ENCODE measurements at regions not wholly inside any gene's neighbourhood (a gene's known extent, or its start where the extent isn't known, plus 50 kb on each side); places are given as distances from the start of the nearest gene placed in this dataset.

DNA sequence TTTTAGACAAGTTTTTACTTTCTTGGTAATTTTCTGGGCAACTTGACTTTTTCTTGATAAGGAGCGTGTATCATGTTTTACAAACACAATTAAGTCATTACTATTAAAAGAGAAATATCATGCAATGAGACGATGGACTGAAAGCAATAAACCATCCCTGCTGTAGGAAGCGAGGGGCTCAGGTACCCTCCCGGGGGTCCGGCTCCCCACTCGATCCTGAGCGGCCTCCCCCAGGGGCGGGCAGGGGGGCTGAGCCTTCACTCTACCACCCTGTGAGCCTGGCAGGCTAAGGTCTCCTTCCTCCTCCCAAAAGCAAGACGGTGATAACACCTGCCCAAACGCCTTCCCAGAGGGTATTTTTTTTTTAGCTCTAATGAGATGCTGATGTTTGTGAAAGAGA is 51.8 kb upstream of the ADGRA1 start:
- no peak for DNase-seq (ENCODE audit: low read depth in 1 of 2, low spot score in 1 of 2)
- in situ Hi-C loops (cut with HindIII; ENCODE audit: low pct_unique_long_range_greater_than_20kb, low sequenced_read_pairs): no loop called here
- no peak for TF ChIP-seq JUND (IDR thresholded peaks at IDR 0.05; ENCODE audit: low read depth)

DNA sequence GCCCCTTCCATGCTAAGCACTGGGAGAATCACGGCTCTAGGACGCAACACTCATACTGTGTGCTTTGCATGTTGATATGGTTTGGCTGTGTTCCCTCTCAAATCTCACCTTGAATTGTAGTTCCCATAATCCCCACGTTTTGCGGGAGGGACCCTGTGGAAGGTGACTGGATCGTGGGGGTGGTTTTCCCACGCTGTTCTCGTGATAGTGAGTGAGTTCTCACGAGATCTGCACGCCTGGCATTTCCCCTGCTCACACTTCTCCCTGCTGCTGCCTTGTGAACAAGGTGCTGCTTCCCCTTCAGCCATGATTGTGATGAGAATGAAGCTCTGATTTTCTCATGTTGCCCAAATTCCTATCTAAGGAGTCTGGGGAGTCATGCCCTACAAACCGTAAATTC is 53.0 kb upstream of the ADGRA1 start:
- DNase-seq (ENCODE audit: low read depth in 1 of 2, low spot score in 1 of 2): no peak
- TF ChIP-seq JUND (IDR thresholded peaks at IDR 0.05; ENCODE audit: low read depth): no peak
- in situ Hi-C loops (cut with HindIII; ENCODE audit: low pct_unique_long_range_greater_than_20kb, low sequenced_read_pairs): no loop called here

GRCh38 chr10:133034092-133034491 is 53.6 kb upstream of the ADGRA1 start:
- in situ Hi-C loops (cut with HindIII; ENCODE audit: low pct_unique_long_range_greater_than_20kb, low sequenced_read_pairs): no loop called here
- no peak for DNase-seq (ENCODE audit: low read depth in 1 of 2, low spot score in 1 of 2)
- no peak for TF ChIP-seq JUND (IDR thresholded peaks at IDR 0.05; ENCODE audit: low read depth)

DNA sequence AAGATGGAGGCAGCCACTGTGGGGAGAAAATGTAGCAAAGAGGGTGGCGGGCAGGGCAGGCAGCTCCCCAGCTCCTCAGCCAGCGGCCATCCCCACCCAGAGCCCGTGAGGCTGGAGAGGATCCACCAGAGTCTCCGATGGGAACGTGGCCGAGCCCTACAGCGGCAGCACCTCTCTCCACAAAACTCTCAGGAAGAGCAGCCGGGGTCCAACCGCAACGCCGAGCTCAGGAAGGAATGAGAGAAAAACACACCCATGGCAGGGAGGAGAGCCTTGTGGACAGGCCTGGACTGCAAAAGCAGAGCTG is 54.0 kb upstream of the ADGRA1 start:
- DNase-seq (ENCODE audit: low read depth in 1 of 2, low spot score in 1 of 2): no peak

DNA sequence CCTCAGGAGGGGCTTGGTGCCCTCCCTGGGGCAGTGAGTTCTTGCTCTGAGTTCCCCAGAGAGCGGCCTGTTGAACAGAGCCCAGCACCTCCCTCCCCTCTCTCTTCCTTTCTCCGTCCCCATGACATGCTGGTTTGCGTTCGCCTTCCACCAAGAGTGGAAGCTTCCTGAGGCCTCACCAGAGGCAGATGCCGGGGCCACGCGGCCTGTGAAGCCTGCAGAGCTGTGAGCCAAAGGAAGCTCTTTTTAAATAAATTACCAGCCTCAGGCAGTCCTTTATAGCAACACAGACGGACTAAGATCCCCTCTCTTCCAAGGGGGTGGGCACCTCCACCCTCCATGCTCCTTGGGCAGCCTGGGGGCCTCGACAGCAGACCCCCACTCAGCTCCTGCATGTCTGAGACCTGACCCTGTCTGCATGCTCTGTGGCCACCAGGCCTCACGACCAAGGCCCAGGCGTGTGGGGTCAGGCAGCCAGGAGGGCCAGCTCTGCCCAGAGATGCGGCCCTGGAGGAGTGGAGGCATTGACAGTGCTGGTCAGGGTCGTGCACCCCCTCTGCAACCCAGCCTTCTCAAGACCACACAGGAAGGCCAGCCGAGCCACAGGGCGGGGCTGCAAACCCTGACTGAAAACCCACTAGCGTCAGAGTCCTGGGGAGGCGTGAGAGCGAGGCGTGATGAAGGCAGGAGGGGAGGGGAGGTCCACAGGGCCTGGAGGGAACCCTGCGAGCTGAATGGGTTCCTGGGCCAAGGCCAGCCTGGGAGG is 54.6 kb upstream of the ADGRA1 start:
- in situ Hi-C loops (cut with HindIII; ENCODE audit: low pct_unique_long_range_greater_than_20kb, low sequenced_read_pairs): no loop called here
- DNase-seq (ENCODE audit: low read depth in 1 of 2, low spot score in 1 of 2): no peak
- no peak for TF ChIP-seq JUND (IDR thresholded peaks at IDR 0.05; ENCODE audit: low read depth)

More for the DNA sequence above, 54.0 kb upstream of the ADGRA1 start:
- in situ Hi-C loops (cut with HindIII; ENCODE audit: low pct_unique_long_range_greater_than_20kb, low sequenced_read_pairs): no loop called here
- no peak for TF ChIP-seq JUND (IDR thresholded peaks at IDR 0.05; ENCODE audit: low read depth)

DNA sequence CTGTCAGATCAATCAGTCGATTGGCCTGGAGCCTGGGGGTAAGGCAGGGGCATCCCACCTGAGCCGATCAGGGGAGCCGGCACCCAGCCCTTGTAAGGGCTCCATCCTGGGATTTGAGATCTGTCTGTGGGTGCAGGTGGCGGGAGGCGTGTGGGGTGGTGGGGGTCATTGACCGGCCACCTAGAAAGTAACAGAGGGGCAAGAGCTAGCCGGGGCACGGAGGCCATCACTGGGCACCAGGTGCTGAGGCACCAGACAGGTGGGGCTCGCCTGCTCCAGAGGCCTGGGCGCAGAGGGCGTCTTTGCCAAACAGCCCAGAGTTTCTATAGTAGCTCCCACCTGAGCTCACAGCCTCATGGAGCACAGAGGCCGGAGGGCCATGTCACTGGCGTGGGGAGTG is 55.5 kb upstream of the ADGRA1 start:
- no peak for TF ChIP-seq JUND (IDR thresholded peaks at IDR 0.05; ENCODE audit: low read depth)
- in situ Hi-C loops (cut with HindIII; ENCODE audit: low pct_unique_long_range_greater_than_20kb, low sequenced_read_pairs): no loop called here
- DNase-seq (ENCODE audit: low read depth in 1 of 2, low spot score in 1 of 2): no peak

GRCh38 chr10:133031541-133032125 is 56.1 kb upstream of the ADGRA1 start:
- DNase-seq (ENCODE audit: low read depth in 1 of 2, low spot score in 1 of 2): no peak
- in situ Hi-C loops (cut with HindIII; ENCODE audit: low pct_unique_long_range_greater_than_20kb, low sequenced_read_pairs): no loop called here

GRCh38 chr10:133030781-133031180 is 56.9 kb upstream of the ADGRA1 start:
- peak; percentile 58 to 67 for DNase-seq (ENCODE audit: low read depth in 1 of 2, low spot score in 1 of 2)
- no peak for TF ChIP-seq JUND (IDR thresholded peaks at IDR 0.05; ENCODE audit: low read depth)
- in situ Hi-C loops (cut with HindIII; ENCODE audit: low pct_unique_long_range_greater_than_20kb, low sequenced_read_pairs): no loop called here

More at GRCh38 chr10:133031541-133032125, 56.1 kb upstream of the ADGRA1 start:
- TF ChIP-seq JUND (IDR thresholded peaks at IDR 0.05; ENCODE audit: low read depth): no peak

- in situ Hi-C loops (cut with HindIII; ENCODE audit: low pct_unique_long_range_greater_than_20kb, low sequenced_read_pairs): no loop called here
- TF ChIP-seq JUND (IDR thresholded peaks at IDR 0.05; ENCODE audit: low read depth): no peak
- no peak for DNase-seq (ENCODE audit: low read depth in 1 of 2, low spot score in 1 of 2)
These were observed 57.6 kb upstream of the ADGRA1 start for GRCh38 chr10:133030126-133030525.

DNA sequence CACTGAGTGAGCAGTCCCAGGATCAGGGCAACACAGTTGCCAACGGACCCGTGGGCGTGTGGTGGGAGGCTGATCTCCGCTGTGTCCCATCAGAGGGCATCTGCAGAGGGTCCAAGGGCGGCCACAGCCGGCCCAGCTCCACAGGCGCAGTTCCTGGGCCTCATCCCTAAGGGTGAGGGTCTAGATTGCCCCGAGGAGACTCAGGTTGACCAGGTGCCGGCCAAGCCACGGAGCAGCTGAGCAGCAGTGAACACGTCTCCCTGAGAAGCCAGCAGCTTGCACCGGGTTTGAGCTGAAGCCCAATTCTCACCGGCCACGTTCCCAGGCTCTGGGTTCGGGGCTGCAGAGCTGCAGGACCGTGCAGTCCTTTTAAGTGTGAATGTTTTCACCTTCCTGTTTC is 58.8 kb upstream of the ADGRA1 start:
- in situ Hi-C loops (cut with HindIII; ENCODE audit: low pct_unique_long_range_greater_than_20kb, low sequenced_read_pairs): no loop called here
- no peak for DNase-seq (ENCODE audit: low read depth in 1 of 2, low spot score in 1 of 2)
- no peak for TF ChIP-seq JUND (IDR thresholded peaks at IDR 0.05; ENCODE audit: low read depth)

DNA sequence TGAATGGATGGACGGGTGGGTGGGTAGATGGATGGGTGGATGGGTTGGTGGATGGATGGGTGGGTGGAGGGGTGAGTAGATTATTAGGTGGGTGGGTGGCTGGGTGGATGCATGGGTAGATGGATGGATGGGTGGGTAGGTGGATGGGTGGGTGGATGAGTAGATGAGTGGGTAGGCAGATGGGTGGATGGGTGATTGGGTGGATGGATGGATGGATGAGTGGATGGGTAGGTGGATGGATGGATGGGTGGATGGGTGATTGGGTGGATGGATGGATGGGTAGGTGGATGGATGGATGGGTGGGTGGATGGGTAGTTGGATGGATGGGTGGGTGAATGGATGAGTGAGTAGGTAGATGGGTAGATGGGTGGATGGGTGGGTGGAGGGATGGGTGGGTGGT is 59.6 kb upstream of the ADGRA1 start:
- in situ Hi-C loops (cut with HindIII; ENCODE audit: low pct_unique_long_range_greater_than_20kb, low sequenced_read_pairs): no loop called here
- no peak for DNase-seq (ENCODE audit: low read depth in 1 of 2, low spot score in 1 of 2)
- TF ChIP-seq JUND (IDR thresholded peaks at IDR 0.05; ENCODE audit: low read depth): no peak

- TF ChIP-seq JUND (IDR thresholded peaks at IDR 0.05; ENCODE audit: low read depth): no peak
These were observed 60.2 kb upstream of the ADGRA1 start for GRCh38 chr10:133027482-133027881.

GRCh38 chr10:133026726-133027395 is 60.9 kb upstream of the ADGRA1 start:
- no peak for TF ChIP-seq JUND (IDR thresholded peaks at IDR 0.05; ENCODE audit: low read depth)
- in situ Hi-C loops (cut with HindIII; ENCODE audit: low pct_unique_long_range_greater_than_20kb, low sequenced_read_pairs): no loop called here

More at GRCh38 chr10:133027482-133027881, 60.2 kb upstream of the ADGRA1 start:
- in situ Hi-C loops (cut with HindIII; ENCODE audit: low pct_unique_long_range_greater_than_20kb, low sequenced_read_pairs): no loop called here
- DNase-seq (ENCODE audit: low read depth in 1 of 2, low spot score in 1 of 2): no peak

More at GRCh38 chr10:133026726-133027395, 60.9 kb upstream of the ADGRA1 start:
- no peak for DNase-seq (ENCODE audit: low read depth in 1 of 2, low spot score in 1 of 2)

Data from T47D (cell line).